ENCODE measurements at regions not wholly inside any gene's neighbourhood (a gene's known extent, or its start where the extent isn't known, plus 50 kb on each side); places are given as distances from the start of the nearest gene placed in this dataset.
"Not testable (repeated sequence)": the region's sequence is repeated elsewhere in the genome, so short reads cannot be mapped to it uniquely, and the experiment has no call there.

- DNase-seq, result not testable (repeated sequence)
Observed at GRCh38 chr20:12753742-12754141, 255.0 kb upstream of the SPTLC3 start.

GRCh38 chr20:12759493-12759892, 249.3 kb upstream of the SPTLC3 start:
- not testable (repeated sequence) for DNase-seq

GRCh38 chr20:12762725-12763124, 246.0 kb upstream of the SPTLC3 start:
- no peak for DNase-seq

GRCh38 chr20:12763406-12763805, 245.4 kb upstream of the SPTLC3 start:
- DNase-seq, result no peak

GRCh38 chr20:12764053-12764452, 244.7 kb upstream of the SPTLC3 start:
- DNase-seq, result no peak

- DNase-seq, result no peak
Observed at GRCh38 chr20:12764851-12765250, 243.9 kb upstream of the SPTLC3 start.

- no peak for DNase-seq
Observed at GRCh38 chr20:12773936-12774335, 234.8 kb upstream of the SPTLC3 start.

- DNase-seq, result no peak
Observed at GRCh38 chr20:12775041-12775440, 233.7 kb upstream of the SPTLC3 start.

- no peak for DNase-seq
Observed at GRCh38 chr20:12777016-12777415, 231.8 kb upstream of the SPTLC3 start.

GRCh38 chr20:12786276-12786675, 222.5 kb upstream of the SPTLC3 start:
- no peak for DNase-seq

- no peak for DNase-seq
Observed at GRCh38 chr20:12788632-12789299, 220.0 kb upstream of the SPTLC3 start.

GRCh38 chr20:12790859-12791258, 217.9 kb upstream of the SPTLC3 start:
- DNase-seq, result no peak

GRCh38 chr20:12798286-12798685, 210.5 kb upstream of the SPTLC3 start:
- no peak for DNase-seq

- DNase-seq, result no peak
Observed at GRCh38 chr20:12808006-12808567, 200.7 kb upstream of the SPTLC3 start.

GRCh38 chr20:12815231-12815768, 193.5 kb upstream of the SPTLC3 start:
- no peak for DNase-seq

GRCh38 chr20:12815778-12816408, 192.9 kb upstream of the SPTLC3 start:
- no peak for DNase-seq

- DNase-seq, result no peak
Observed at GRCh38 chr20:12821249-12821648, 187.5 kb upstream of the SPTLC3 start.

GRCh38 chr20:12823734-12824133, 185.0 kb upstream of the SPTLC3 start:
- no peak for DNase-seq

- DNase-seq, result no peak
Observed at GRCh38 chr20:12824328-12825225, 184.2 kb upstream of the SPTLC3 start.

GRCh38 chr20:12825226-12825595, 183.6 kb upstream of the SPTLC3 start:
- DNase-seq, result no peak

GRCh38 chr20:12827816-12828385, 180.9 kb upstream of the SPTLC3 start:
- DNase-seq, result no peak

GRCh38 chr20:12829170-12829569, 179.6 kb upstream of the SPTLC3 start:
- no peak for DNase-seq

- DNase-seq, result no peak
Observed at GRCh38 chr20:12833861-12834260, 174.9 kb upstream of the SPTLC3 start.

All from inflammatory macrophage (primary cell).